ENCODE measurements at regions not wholly inside any gene's neighbourhood (a gene's known extent, or its start where the extent isn't known, plus 50 kb on each side); places are given as distances from the start of the nearest gene placed in this dataset.

- no peak for DNase-seq (ENCODE audit: low read depth in 3 of 3)
Observed at GRCh38 chr2:5394223-5394622, 298.0 kb upstream of the SOX11 start.

DNA sequence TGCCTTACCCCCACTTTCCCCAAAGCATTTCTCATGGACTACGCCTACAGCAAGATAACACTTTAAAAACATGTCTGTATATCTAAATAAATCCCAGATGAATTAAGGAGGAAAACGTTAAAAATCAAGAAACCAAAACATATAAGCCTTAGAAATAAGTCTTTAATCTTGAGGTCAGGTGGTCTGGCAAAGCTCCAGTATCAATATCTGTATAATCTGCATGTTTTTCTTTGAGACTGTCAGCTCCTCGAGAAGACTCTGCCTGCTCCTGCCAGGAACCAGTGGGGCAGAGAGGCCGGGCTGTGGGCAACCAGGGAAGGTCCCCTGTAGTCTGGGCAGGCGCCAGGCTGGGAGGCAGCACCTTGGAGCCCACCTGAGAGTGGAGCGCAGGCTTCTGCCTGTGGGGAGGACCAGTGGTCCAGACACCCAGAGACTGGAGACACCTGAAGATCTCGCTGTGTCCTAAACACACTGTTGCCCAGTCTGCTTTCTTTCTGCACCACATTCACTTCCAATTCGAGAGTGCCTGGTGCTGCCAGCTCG, 291.0 kb upstream of the SOX11 start:
- DNase-seq (ENCODE audit: low read depth in 3 of 3) = no peak

- DNase-seq (ENCODE audit: low read depth in 3 of 3) = no peak
Observed at GRCh38 chr2:5403392-5403791, 288.8 kb upstream of the SOX11 start.

GRCh38 chr2:5409898-5410381, 282.2 kb upstream of the SOX11 start:
- DNase-seq (ENCODE audit: low read depth in 3 of 3) = no peak

DNA sequence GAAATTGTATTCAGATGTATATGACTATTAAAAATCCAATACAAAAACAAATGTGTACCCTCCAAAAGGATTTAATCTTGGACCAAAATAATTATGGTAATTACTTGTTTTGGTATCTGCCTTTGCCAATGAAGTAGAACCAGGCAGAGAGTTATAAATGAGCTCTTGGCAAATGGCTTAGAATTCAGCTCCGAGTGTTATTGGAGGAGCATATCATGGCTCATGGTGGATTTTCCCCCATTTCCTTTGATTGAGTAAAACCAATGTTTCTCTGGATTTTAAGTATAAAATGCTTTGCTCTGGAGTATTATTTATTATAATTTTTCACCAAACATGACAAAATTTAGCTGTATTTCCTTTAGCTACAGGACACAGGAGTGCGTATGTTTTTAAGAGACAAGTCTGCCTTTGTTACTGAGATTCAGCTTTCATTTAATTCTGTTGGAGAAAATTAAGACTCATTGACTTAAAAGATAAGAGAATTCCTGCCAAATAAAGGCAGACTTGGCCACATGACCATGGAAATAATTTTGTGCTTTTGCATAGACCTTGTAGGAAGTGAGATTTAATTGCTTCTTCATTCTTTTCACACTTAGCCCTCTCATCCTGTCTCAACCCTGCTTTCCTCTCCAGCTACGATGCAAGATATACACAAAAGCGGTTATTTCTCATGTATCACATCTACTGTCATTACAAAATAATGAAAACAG, 281.0 kb upstream of the SOX11 start:
- no peak for DNase-seq (ENCODE audit: low read depth in 3 of 3)

DNA sequence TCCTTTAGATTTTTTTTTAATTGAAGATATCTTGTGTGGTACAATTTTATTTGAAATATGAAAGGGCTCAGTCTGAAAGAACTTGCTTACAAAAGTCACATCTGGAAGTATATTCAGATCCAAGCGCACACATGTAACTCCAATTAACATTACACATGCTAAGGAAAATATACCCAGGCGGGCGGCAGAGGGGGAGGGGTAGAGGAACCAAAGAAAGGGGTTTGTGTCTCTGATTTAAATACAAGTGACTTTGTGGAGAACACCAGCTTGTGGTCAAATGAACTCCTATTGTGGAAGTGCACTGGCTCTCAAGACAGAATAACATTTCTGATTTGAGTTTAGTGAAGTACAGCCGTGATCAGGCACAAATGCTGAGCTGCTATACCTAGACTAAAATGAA, 280.2 kb upstream of the SOX11 start:
- no peak for DNase-seq (ENCODE audit: low read depth in 3 of 3)

- no peak for DNase-seq (ENCODE audit: low read depth in 3 of 3)
Observed at GRCh38 chr2:5433855-5434254, 258.3 kb upstream of the SOX11 start.

- DNase-seq (ENCODE audit: low read depth in 3 of 3) = no peak
Observed at GRCh38 chr2:5437375-5437774, 254.8 kb upstream of the SOX11 start.

DNA sequence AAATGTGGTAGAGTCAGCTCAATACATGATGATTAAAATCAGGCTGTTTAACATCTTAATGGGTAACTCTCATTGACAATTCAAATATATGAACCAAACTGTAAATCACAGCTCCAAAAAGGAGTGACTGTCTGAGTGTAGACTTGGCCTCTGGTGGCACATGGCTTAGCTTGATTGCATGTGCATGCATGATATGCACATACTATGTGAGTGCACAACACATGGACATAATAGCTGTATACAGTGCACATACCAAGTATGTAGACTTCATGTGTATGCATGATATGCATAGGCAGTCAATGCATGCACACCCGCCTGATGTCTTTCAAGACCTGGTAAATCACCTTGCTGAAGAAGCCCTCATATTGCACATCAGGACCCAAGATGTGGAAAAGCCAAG, 252.0 kb upstream of the SOX11 start:
- DNase-seq (ENCODE audit: low read depth in 3 of 3) = no peak

GRCh38 chr2:5442736-5443135, 249.4 kb upstream of the SOX11 start:
- DNase-seq (ENCODE audit: low read depth in 3 of 3) = no peak

DNA sequence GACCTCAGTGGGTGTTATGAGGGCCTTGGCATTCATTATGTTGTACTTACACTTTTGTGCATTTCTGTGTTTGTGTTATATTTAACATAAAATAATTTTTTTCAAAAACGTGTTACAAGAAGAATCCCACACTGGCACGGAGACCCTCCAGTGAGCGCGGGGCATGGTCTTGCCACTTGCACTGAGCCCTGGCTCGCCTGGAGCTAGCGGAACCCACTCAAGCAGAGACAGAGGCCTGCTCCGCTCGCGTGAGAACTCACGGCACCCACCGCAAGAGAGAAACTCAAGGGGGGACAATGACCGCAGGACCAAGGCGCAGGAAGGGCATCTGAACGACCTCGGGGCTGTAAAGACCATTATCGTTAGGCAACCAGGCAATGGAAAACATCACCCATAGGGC, 248.0 kb upstream of the SOX11 start:
- DNase-seq (ENCODE audit: low read depth in 3 of 3) = no peak

GRCh38 chr2:5444854-5445253, 247.3 kb upstream of the SOX11 start:
- DNase-seq (ENCODE audit: low read depth in 3 of 3) = no peak

DNA sequence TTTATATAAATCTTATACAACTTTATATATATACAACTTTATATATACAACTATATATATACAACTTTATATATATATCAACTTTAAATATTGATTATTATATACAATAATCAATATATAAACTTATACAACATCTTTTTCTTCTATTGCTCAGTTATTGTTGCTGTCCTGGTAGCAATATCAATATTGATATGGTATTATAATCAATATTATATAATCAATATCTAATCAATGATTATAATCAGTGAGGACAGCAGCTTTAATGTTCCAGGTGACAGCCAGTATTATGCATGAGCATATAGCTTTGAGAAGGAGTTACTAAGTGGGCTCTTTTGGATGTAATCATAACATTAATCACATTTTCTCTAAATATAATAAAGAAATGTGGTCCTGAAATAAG, 242.3 kb upstream of the SOX11 start:
- DNase-seq (ENCODE audit: low read depth in 3 of 3) = no peak

DNA sequence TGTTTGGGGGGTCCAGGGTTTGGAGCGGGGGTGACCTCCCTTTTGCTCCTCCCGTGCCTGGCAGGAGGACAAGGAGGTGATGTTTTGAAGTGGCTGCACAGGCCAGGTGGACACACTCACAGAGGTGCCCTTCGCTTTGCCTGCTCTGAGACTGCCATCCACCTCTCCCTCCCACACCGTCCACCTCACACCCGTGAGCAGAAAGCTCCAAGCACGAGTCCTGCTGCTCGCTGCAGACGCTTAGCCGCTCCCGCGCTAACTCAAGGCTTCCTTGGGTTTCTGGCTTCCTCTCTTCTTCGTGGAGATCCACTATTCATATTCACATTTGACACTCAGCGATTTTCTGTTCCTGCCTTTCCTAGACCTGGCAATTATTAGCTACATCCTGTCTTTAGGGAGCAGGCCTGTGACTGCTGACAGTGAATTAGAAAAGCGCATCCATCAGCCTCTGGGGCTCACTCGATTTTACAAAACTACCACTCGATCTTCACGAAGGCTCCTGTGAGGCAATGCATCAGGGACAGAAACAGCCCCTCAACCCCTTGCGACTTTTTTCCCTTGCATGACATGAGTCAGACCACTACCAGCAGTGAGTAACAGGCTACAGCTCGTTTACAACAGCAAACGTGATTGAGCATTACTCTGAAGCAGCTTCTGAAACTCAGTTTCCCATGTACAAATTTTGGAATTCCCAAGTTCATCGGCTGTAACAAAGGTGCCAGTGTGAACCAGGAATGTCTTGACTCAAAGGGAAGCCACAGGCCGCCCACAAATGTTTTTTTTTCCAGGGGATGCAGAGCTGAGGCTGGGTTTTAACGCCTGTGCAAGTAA, 238.7 kb upstream of the SOX11 start:
- no peak for DNase-seq (ENCODE audit: low read depth in 3 of 3)

- no peak for DNase-seq (ENCODE audit: low read depth in 3 of 3)
Observed at GRCh38 chr2:5454051-5454390, 238.2 kb upstream of the SOX11 start.

DNA sequence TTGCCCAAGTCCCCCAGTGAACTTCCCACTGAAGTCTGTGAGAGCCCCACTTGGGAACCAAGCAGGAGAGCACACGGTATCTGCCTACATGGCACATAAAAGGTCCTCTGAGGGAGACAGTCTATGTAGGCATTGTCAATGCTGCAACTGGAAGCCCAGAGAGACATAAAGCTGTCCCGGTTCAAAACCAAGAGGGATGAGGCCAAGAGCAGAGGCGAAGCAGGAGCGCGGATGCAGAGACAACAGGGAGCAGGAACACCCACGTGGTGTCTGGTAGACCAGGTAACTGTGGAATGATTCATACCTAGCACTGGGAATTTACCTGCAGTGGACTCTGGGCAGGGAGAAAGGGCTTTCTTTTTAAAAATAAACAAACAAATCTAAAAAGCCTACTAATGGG, 233.1 kb upstream of the SOX11 start:
- no peak for DNase-seq (ENCODE audit: low read depth in 3 of 3)

- DNase-seq (ENCODE audit: low read depth in 3 of 3) = no peak
Observed at GRCh38 chr2:5464657-5465056, 227.5 kb upstream of the SOX11 start.

DNA sequence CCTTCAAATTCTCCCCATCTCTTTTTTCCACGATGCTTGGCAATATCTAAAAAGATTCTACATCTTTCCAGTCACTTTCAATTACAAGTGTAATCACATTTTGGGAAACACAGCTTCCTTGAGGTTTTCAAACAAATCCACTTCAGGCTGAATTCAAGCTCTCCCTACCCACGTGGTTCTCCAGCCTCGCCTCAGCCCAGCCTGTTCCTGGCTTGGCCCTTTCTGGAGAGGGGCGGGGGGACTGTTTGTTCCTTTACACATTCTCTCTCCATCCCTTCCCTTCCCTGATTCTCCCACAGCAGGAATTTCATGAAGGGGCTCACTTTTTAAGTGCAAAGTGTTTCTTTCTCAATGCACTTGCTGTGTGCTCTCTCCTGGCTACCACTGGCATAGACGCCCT, 226.3 kb upstream of the SOX11 start:
- no peak for DNase-seq (ENCODE audit: low read depth in 3 of 3)

GRCh38 chr2:5467178-5467905, 224.8 kb upstream of the SOX11 start:
- no peak for DNase-seq (ENCODE audit: low read depth in 3 of 3)

DNA sequence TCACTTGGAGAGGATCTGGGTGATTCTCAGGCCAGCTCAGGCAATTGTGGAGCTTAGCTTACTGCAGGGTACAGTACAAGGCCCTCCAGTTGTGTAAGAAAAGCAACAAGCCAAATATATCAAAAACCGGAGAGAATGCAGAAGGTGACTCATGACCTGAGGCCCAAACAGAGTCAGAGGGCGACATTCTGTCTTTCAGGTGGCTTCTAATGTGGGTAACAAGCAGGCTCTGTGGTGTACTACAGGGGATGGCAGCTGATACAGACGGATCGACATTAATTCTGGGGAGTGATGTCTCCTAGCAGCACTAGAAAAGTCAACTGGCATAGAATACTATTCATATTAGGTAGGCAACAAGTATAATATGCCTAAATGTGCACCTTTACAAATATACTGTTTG, 219.5 kb upstream of the SOX11 start:
- DNase-seq (ENCODE audit: low read depth in 3 of 3) = no peak

- DNase-seq (ENCODE audit: low read depth in 3 of 3) = no peak
Observed at GRCh38 chr2:5473635-5474034, 218.5 kb upstream of the SOX11 start.

DNA sequence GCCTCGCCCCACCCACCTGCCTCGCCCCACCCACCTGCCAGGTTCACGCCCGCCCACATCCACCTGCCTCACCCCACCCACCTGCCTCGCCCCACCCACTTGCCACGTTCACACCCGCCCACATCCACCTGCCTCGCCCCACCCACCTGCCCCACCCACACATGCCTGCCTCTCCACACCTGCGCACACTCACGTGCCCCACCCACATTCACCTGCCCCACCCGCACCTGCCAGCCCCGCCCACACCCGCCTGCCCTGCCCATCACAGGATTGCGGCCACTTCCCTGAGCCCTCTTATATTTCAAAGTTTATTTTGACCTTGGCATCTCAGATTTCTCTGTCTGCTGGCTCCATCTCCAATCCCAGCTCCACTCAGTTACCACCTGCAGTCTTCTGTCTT, 217.5 kb upstream of the SOX11 start:
- DNase-seq (ENCODE audit: low read depth in 3 of 3) = no peak
